Panc1 (cell line): ENCODE measurements at regions not wholly inside any gene's neighbourhood (a gene's known extent, or its start where the extent isn't known, plus 50 kb on each side); places are given as distances from the start of the nearest gene placed in this dataset.
A peak's percentile ranks its signal among the peaks of the same experiment; 100 is the strongest.

Experiments used
- ATAC-seq: fragments of 200-7000 bp; cut with Tn5 transposase; 2 replicates; pipeline ENCODE4 v1.9.1; 2020; ENCODE audit warnings: mild to moderate bottlenecking, moderate library complexity
- BruUV-seq: library from RNA; stranded (reverse); fragments of 400-500 nt; replicated peaks from 2 replicates; lab custom pipeline; 2021; lab: Mats Ljungman, UMichigan
- CTCF ChIA-PET: fragments of 300-600 bp; sonication (Branson Sonifier 250); formaldehyde crosslinking; loops from one replicate; lab custom pipeline; 2022; ENCODE audit warnings: antibody characterized with exemption; lab: Charles Lee
- POLR2A ChIA-PET: fragments of 300-600 bp; sonication (Branson Sonifier 250); formaldehyde crosslinking; loops from one replicate; lab custom pipeline; 2022; ENCODE audit warnings: antibody characterized with exemption; lab: Charles Lee
- DNase-seq: peaks from one replicate; pipeline ENCODE4 v3.0.0-alpha.2; 2010; ENCODE audit warnings: low read depth, low spot score
- H3K27ac ChIP-seq: 2 replicates; pipeline ENCODE4 v1.5.1; 2011; ENCODE audit warnings: mild to moderate bottlenecking, low read length, inconsistent platforms
- H3K27me3 ChIP-seq: fragments of 200-500 bp; sonication (Bioruptor generic); 2 replicates; pipeline ENCODE4 v1.6.0; 2014; ENCODE audit warnings: low read length, inconsistent platforms; ENCODE audit not compliant: control insufficient read depth, insufficient read depth
- H3K36me3 ChIP-seq: fragments of 200-500 bp; sonication (Bioruptor generic); 2 replicates; pipeline ENCODE4 v1.5.1; 2014; ENCODE audit warnings: inconsistent platforms, mild to moderate bottlenecking, low read length, moderate library complexity; ENCODE audit not compliant: control insufficient read depth, insufficient read depth
- H3K4me1 ChIP-seq: 2 replicates; pipeline ENCODE4 v1.5.1; 2011; ENCODE audit warnings: inconsistent platforms, mild to moderate bottlenecking, low read length, moderate library complexity; ENCODE audit not compliant: control insufficient read depth, insufficient read depth
- H3K4me3 ChIP-seq, 2 experiments: 2 replicates each; pipeline ENCODE4 v1.5.1; 2011 to 2012; ENCODE audit warnings: low read depth in 2 of 2, low read length in 2 of 2, mild to moderate bottlenecking in 2 of 2, inconsistent platforms in 1 of 2, moderate library complexity in 1 of 2
- H3K9me3 ChIP-seq: fragments of 200-500 bp; sonication (Bioruptor generic); 2 replicates; pipeline ENCODE4 v1.5.1; 2014; ENCODE audit warnings: low read depth, mild to moderate bottlenecking, inconsistent platforms, low read length, moderate library complexity; ENCODE audit not compliant: control insufficient read depth, insufficient read depth
- CTCF ChIP-seq: fragments of 450-650 bp; IDR thresholded peaks from 2 replicates; pipeline ENCODE4 v1.5.1; 2017; ENCODE audit warnings: mild to moderate bottlenecking
- POLR2AphosphoS5 ChIP-seq: IDR thresholded peaks from 2 replicates; pipeline ENCODE4 v1.6.1; 2012; ENCODE audit warnings: mild to moderate bottlenecking, low read depth, low read length, moderate library complexity
- REST ChIP-seq, 2 experiments: IDR thresholded peaks; 2 replicates each; pipeline ENCODE4 v1.6.1; 2011 to 2012; ENCODE audit warnings: low read depth in 2 of 2, control low read depth in 1 of 2, low read length in 1 of 2, mild to moderate bottlenecking in 1 of 2, moderate library complexity in 1 of 2; ENCODE audit not compliant: insufficient read depth in 1 of 2
- SIN3A ChIP-seq: IDR thresholded peaks from 2 replicates; pipeline ENCODE4 v1.6.1; 2012; ENCODE audit warnings: low read depth, mild to moderate bottlenecking, low read length, moderate library complexity, borderline replicate concordance; ENCODE audit not compliant: insufficient read depth
- TCF7L2 ChIP-seq: IDR thresholded peaks from 2 replicates; pipeline ENCODE4 v1.6.1; 2011; ENCODE audit warnings: mild to moderate bottlenecking, low read depth, low read length, inconsistent platforms
- in situ Hi-C: cut with HindIII; loops from 2 replicates; pipeline ENCODE4 v1.10.0; 2016; ENCODE audit warnings: low sequenced_read_pairs, low pct_unique_long_range_greater_than_20kb
- intact Hi-C: fragments of 100-400 bp; cut with micrococcal nuclease; formaldehyde crosslinking; loops from one replicate; pipeline ENCODE4 v1.10.0; 2022; ENCODE audit not compliant: unreplicated experiment

- in situ Hi-C loops: no loop called here
- no peaks in the 10 kb centered on the region for H3K27me3 ChIP-seq
- no peak overlapping the region for H3K4me3 ChIP-seq
- BruUV-seq: no TSS peak
- no peaks in the 10 kb centered on the region for H3K4me1 ChIP-seq
- ATAC-seq (no peak), DNase-seq (no peak)
- intact Hi-C loops: no loop called here
- ChIA-PET CTCF (no interaction called here), POLR2A (no interaction called here)
- TF ChIP-seq POLR2AphosphoS5 (no peak), CTCF (no peak), SIN3A (no peak), TCF7L2 (no peak), REST (IDR thresholded peaks at IDR 0.05; ENCODE audit: insufficient read depth in 1 of 2, low read depth in 2 of 2, low read length in 1 of 2) (no peak)
- H3K9me3 ChIP-seq: no peaks in the 10 kb centered on the region
- no peaks in the 10 kb centered on the region for H3K36me3 ChIP-seq
- H3K27ac ChIP-seq: no peak overlapping the region
Measured at GRCh38 chr11:50170115-50170514, 137.4 kb downstream of the OR4C45 start.

GRCh38 chr11:50174189-50174588 is 141.5 kb downstream of the OR4C45 start:
- intact Hi-C loops (no loop called here), in situ Hi-C loops (no loop called here)
- H3K4me3 ChIP-seq: no peak overlapping the region
- TF ChIP-seq CTCF (peak; percentile 40; the same call in 1 of the 2 replicates), REST (IDR thresholded peaks at IDR 0.05; ENCODE audit: insufficient read depth in 1 of 2, low read depth in 2 of 2, low read length in 1 of 2) (no peak)
- H3K36me3 ChIP-seq: no peaks in the 10 kb centered on the region
- no peaks in the 10 kb centered on the region for H3K4me1 ChIP-seq
- 0 out of 2 replicates have a peak, but pooled peaks have one; percentile 74 for ATAC-seq
- no peaks in the 10 kb centered on the region for H3K9me3 ChIP-seq
- BruUV-seq: no TSS peak
- CTCF ChIA-PET: no interaction called here
- peak; percentile 8 for DNase-seq
- POLR2A ChIA-PET: interaction anchor here (0.6 kb wide), 1 partner anchor 17 kb away, joined by 13 read pairs; no protein-coding TSS in a partner anchor
- H3K27ac ChIP-seq: no peak overlapping the region
- H3K27me3 ChIP-seq: no peaks in the 10 kb centered on the region
